ENCODE measurements at regions not wholly inside any gene's neighbourhood (a gene's known extent, or its start where the extent isn't known, plus 50 kb on each side); places are given as distances from the start of the nearest gene placed in this dataset.

GRCh38 chr10:64454962-64455361, 933.8 kb downstream of the REEP3 start:
- Mint-ChIP-seq H3K27me3 (ENCODE audit: low read depth in 2 of 2) (no peaks in the 10 kb centered on the region), H3K9me3 (no peaks in the 10 kb centered on the region), H3K36me3 (no peaks in the 10 kb centered on the region), H3K4me1 (no peaks in the 10 kb centered on the region), H3K4me3 (no peak overlapping the region), H3K27ac (no peak overlapping the region)
- Histone ChIP-seq H3K9me3 (ENCODE audit: control insufficient read depth, insufficient read depth, low read length) (no peaks in the 10 kb centered on the region), H3K36me3 (ENCODE audit: control insufficient read depth, insufficient read depth, low read length) (no peaks in the 10 kb centered on the region), H3K4me3 (ENCODE audit: low read length) (no peak overlapping the region), H3K27ac (ENCODE audit: low read length) (no peak overlapping the region), H3K27me3 (ENCODE audit: control insufficient read depth, insufficient read depth, low read length) (no peaks in the 10 kb centered on the region), H3K4me1 (ENCODE audit: control insufficient read depth, insufficient read depth, low read length) (no peaks in the 10 kb centered on the region)
- intact Hi-C loops (cut with micrococcal nuclease): no loop called here
- TF ChIP-seq, protein P1, sequence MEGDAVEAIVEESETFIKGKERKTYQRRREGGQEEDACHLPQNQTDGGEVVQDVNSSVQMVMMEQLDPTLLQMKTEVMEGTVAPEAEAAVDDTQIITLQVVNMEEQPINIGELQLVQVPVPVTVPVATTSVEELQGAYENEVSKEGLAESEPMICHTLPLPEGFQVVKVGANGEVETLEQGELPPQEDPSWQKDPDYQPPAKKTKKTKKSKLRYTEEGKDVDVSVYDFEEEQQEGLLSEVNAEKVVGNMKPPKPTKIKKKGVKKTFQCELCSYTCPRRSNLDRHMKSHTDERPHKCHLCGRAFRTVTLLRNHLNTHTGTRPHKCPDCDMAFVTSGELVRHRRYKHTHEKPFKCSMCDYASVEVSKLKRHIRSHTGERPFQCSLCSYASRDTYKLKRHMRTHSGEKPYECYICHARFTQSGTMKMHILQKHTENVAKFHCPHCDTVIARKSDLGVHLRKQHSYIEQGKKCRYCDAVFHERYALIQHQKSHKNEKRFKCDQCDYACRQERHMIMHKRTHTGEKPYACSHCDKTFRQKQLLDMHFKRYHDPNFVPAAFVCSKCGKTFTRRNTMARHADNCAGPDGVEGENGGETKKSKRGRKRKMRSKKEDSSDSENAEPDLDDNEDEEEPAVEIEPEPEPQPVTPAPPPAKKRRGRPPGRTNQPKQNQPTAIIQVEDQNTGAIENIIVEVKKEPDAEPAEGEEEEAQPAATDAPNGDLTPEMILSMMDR (IDR thresholded peaks at IDR 0.05): no peak
- WGBS (ENCODE audit: insufficient coverage): 82% methylated on average over 1 of the region's 1 CpG
- DNase-seq (no peak), ATAC-seq (no peak)

DNA sequence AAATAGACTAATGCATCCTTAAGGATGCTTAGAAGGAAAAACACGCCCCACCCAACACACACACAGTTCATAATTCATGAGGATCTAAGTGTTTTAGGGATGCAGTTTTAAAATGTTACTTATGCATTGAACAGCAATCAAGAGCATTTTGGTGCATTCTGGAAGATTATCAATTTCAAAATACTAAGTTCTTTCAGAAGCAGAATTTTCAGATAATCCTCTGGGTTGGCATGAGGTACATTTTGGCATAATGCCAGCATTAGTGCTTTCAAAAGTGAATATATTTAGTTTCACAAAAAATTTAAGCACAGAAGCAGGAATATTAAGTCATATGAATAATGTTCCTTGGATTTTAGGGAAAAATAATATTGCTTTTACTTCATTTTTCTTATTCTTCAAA, 937.1 kb downstream of the REEP3 start:
- intact Hi-C loops (cut with micrococcal nuclease): no loop called here
- H3K4me1 Mint-ChIP-seq: no peaks in the 10 kb centered on the region

DNA sequence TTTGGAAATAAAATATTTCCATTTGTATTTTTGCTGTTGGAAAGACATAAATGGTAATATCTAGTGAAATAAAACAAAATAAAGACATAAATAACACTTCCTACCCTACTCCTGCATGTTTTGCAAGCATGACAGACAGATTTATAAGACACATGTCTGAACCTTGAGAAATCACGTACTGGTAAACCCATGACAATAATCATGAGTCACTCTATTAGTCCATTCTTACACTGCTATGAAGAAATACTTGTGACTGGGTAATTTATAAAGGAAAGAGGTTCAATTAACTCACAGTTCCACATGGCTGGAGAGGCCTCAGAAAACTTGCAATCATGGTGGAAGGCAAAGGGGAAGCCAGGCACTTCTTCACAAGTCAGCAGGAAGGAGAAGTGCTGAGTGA, 942.2 kb downstream of the REEP3 start:
- no peak overlapping the region for H3K4me3 Mint-ChIP-seq
- TF ChIP-seq, protein P1 (IDR thresholded peaks at IDR 0.05): no peak
- WGBS (ENCODE audit: insufficient coverage): 100% methylated on average over 1 of the region's 1 CpG

More for the DNA sequence above, 937.1 kb downstream of the REEP3 start:
- TF ChIP-seq, protein P1 (IDR thresholded peaks at IDR 0.05): no peak
- Histone ChIP-seq H3K27ac (ENCODE audit: low read length) (no peak overlapping the region), H3K27me3 (ENCODE audit: control insufficient read depth, insufficient read depth, low read length) (no peaks in the 10 kb centered on the region), H3K4me3 (ENCODE audit: low read length) (no peak overlapping the region), H3K4me1 (ENCODE audit: control insufficient read depth, insufficient read depth, low read length) (no peaks in the 10 kb centered on the region), H3K36me3 (ENCODE audit: control insufficient read depth, insufficient read depth, low read length) (no peaks in the 10 kb centered on the region), H3K9me3 (ENCODE audit: control insufficient read depth, insufficient read depth, low read length) (no peaks in the 10 kb centered on the region)
- WGBS (ENCODE audit: insufficient coverage): no CpG with 5 or more reads among the region's 1 CpG
- ATAC-seq: no peak
- Mint-ChIP-seq H3K4me3 (no peak overlapping the region), H3K36me3 (no peaks in the 10 kb centered on the region), H3K9me3 (peaks cover 10 to 13% of the 10 kb centered on the region in 2 donors), H3K27me3 (ENCODE audit: low read depth in 2 of 2) (no peaks in the 10 kb centered on the region), H3K27ac (no peak overlapping the region)
- no peak for DNase-seq

GRCh38 chr10:64465653-64466052, 944.5 kb downstream of the REEP3 start:
- DNase-seq: no peak
- H3K27me3 ChIP-seq (ENCODE audit: control insufficient read depth, insufficient read depth, low read length): no peaks in the 10 kb centered on the region
- no peak overlapping the region for H3K4me3 Mint-ChIP-seq
- no peak overlapping the region for H3K27ac ChIP-seq (ENCODE audit: low read length)
- no peaks in the 10 kb centered on the region for H3K36me3 ChIP-seq (ENCODE audit: control insufficient read depth, insufficient read depth, low read length)
- ATAC-seq: no peak
- no peaks in the 10 kb centered on the region for H3K27me3 Mint-ChIP-seq (ENCODE audit: low read depth in 2 of 2)
- no peak overlapping the region for H3K4me3 ChIP-seq (ENCODE audit: low read length)
- H3K9me3 Mint-ChIP-seq: peaks cover 26 to 27% of the 10 kb centered on the region in 2 donors
- no peak overlapping the region for H3K27ac Mint-ChIP-seq
- TF ChIP-seq, protein P1 (IDR thresholded peaks at IDR 0.05): no peak
- peaks cover 10% of the 10 kb centered on the region for H3K36me3 Mint-ChIP-seq
- intact Hi-C loops (cut with micrococcal nuclease): no loop called here
- H3K9me3 ChIP-seq (ENCODE audit: control insufficient read depth, insufficient read depth, low read length): peaks cover 11% of the 10 kb centered on the region
- no peaks in the 10 kb centered on the region for H3K4me1 Mint-ChIP-seq
- H3K4me1 ChIP-seq (ENCODE audit: control insufficient read depth, insufficient read depth, low read length): no peaks in the 10 kb centered on the region
- 80% methylated on average over 1 of the region's 2 CpGs for WGBS (ENCODE audit: insufficient coverage)

More for the DNA sequence above, 942.2 kb downstream of the REEP3 start:
- Mint-ChIP-seq H3K27me3 (ENCODE audit: low read depth in 2 of 2) (no peaks in the 10 kb centered on the region), H3K36me3 (peaks cover 10% of the 10 kb centered on the region), H3K9me3 (peaks cover 23 to 24% of the 10 kb centered on the region in 2 donors), H3K4me1 (no peaks in the 10 kb centered on the region), H3K27ac (no peak overlapping the region)
- DNase-seq: no peak
- H3K27me3 ChIP-seq (ENCODE audit: control insufficient read depth, insufficient read depth, low read length): no peaks in the 10 kb centered on the region
- no peak overlapping the region for H3K4me3 ChIP-seq (ENCODE audit: low read length)
- H3K36me3 ChIP-seq (ENCODE audit: control insufficient read depth, insufficient read depth, low read length): no peaks in the 10 kb centered on the region
- H3K9me3 ChIP-seq (ENCODE audit: control insufficient read depth, insufficient read depth, low read length): peaks cover 11% of the 10 kb centered on the region
- H3K27ac ChIP-seq (ENCODE audit: low read length): no peak overlapping the region
- ATAC-seq: no peak
- intact Hi-C loops (cut with micrococcal nuclease): no loop called here
- no peaks in the 10 kb centered on the region for H3K4me1 ChIP-seq (ENCODE audit: control insufficient read depth, insufficient read depth, low read length)

All from natural killer cell (primary cell).